IPS-18a (cell line): ENCODE measurements at regions not wholly inside any gene's neighbourhood (a gene's known extent, or its start where the extent isn't known, plus 50 kb on each side); places are given as distances from the start of the nearest gene placed in this dataset.

Source experiments
- H3K27ac ChIP-seq: one replicate; pipeline ENCODE4 v1.5.1; 2013; ENCODE audit warnings: low read length
- H3K27me3 ChIP-seq: one replicate; pipeline ENCODE4 v1.6.1; 2013; ENCODE audit warnings: mild to moderate bottlenecking, low read length; ENCODE audit not compliant: control insufficient read depth, insufficient read depth
- H3K36me3 ChIP-seq: one replicate; pipeline ENCODE4 v1.6.1; 2013; ENCODE audit warnings: low read depth, low read length; ENCODE audit not compliant: control insufficient read depth
- H3K4me1 ChIP-seq: one replicate; pipeline ENCODE4 v1.6.1; 2013; ENCODE audit warnings: low read depth, low read length; ENCODE audit not compliant: control insufficient read depth
- H3K4me3 ChIP-seq: one replicate; pipeline ENCODE4 v1.5.1; 2013; ENCODE audit warnings: low read length
- H3K9ac ChIP-seq: one replicate; pipeline ENCODE4 v1.6.1; 2013; ENCODE audit warnings: mild to moderate bottlenecking, low read length, moderate library complexity
- H3K9me3 ChIP-seq: one replicate; pipeline ENCODE4 v1.6.1; 2013; ENCODE audit warnings: low read depth, low read length; ENCODE audit not compliant: control insufficient read depth

DNA sequence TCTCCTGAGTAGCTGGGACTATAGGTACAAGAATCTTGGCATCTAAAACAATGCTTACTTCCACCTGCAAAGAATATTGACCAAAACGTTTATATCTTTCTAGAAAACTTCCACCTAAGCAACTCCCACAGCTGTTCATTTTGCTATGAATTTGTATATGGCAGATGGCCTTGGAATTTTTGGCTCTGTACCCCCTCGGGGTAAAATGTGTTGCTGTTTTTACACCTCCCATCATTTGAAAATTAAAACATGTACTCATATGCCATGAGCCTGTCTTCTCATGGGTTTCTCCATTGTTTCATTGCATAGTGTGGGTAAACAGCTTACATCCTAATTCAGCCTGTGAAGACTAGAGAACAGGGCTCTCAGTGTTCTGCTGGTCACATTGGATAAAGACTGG, 853.6 kb upstream of the SOX11 start:
- Histone ChIP-seq H3K9me3 (no peaks in the 10 kb centered on the region), H3K27ac (no peak overlapping the region), H3K9ac (no peak overlapping the region), H3K27me3 (no peaks in the 10 kb centered on the region), H3K4me1 (no peaks in the 10 kb centered on the region), H3K36me3 (no peaks in the 10 kb centered on the region), H3K4me3 (no peak overlapping the region)

DNA sequence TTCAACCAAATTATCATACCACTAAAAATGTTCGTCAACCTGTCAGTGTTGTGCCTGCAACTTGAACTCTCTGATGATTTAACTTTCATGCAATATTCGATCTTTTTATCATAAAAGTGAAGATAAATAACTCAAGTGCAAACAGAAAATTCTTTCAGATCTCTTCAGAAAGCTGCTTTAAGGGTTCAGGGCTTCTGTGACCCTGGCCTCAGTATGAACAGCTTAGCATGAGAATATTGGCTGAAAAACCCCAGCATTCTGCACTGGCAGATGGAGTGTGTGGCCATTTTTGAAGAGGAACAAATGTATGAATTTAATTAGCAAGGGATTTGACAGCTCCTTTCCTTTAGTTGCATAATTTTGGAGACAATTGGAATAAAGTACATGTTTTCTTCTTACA, 851.4 kb upstream of the SOX11 start:
- H3K4me1 ChIP-seq = no peaks in the 10 kb centered on the region
- no peaks in the 10 kb centered on the region for H3K9me3 ChIP-seq
- H3K4me3 ChIP-seq = no peak overlapping the region
- H3K36me3 ChIP-seq = no peaks in the 10 kb centered on the region
- H3K27ac ChIP-seq = no peak overlapping the region
- no peak overlapping the region for H3K9ac ChIP-seq
- no peaks in the 10 kb centered on the region for H3K27me3 ChIP-seq

DNA sequence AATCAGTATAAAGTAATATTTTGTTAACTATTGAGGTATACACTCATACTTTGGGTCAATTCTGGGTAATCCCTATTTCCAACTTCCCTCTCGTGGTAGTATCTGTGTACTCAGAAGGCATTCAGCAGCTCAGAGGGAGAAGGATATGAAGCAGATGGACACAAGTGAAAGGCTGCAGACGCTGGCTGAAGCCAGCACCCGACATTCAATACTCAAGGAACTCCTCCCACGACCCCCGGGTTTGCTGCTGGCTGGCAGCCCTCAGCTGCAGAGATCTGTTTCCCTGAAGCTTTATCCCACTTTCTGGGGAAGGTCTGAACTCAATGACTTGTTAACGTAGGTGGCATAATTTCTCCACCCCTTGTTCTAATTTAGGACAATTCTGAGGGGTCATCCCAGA, 847.3 kb upstream of the SOX11 start:
- Histone ChIP-seq H3K9me3 (no peaks in the 10 kb centered on the region), H3K4me3 (no peak overlapping the region), H3K4me1 (no peaks in the 10 kb centered on the region), H3K36me3 (no peaks in the 10 kb centered on the region), H3K9ac (no peak overlapping the region), H3K27ac (no peak overlapping the region), H3K27me3 (no peaks in the 10 kb centered on the region)

GRCh38 chr2:4862031-4862430, 830.2 kb upstream of the SOX11 start:
- H3K27ac ChIP-seq = no peak overlapping the region
- no peaks in the 10 kb centered on the region for H3K9me3 ChIP-seq
- H3K4me3 ChIP-seq = no peak overlapping the region
- no peaks in the 10 kb centered on the region for H3K4me1 ChIP-seq
- no peak overlapping the region for H3K9ac ChIP-seq
- H3K27me3 ChIP-seq = no peaks in the 10 kb centered on the region
- no peaks in the 10 kb centered on the region for H3K36me3 ChIP-seq

DNA sequence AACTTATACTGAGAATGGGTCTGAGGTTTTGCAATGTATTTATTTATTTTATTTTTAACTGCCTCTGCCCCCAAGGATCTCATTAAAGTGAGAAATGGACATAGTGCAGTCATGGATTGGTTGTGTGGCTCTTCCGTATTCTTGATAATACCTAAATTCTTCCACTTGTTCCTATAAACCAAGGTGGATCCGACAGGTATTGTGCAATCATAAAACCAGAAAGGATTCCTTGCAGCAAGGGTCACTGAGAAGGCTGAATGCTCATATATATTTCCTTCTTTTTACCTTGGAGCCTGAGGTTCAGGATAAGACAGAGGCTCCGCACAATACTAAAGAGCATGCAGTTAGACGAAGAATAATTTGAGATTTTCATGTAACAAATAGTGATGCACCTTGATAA, 826.0 kb upstream of the SOX11 start:
- Histone ChIP-seq H3K27ac (no peak overlapping the region), H3K9me3 (no peaks in the 10 kb centered on the region), H3K4me1 (no peaks in the 10 kb centered on the region), H3K27me3 (no peaks in the 10 kb centered on the region), H3K36me3 (no peaks in the 10 kb centered on the region), H3K4me3 (no peak overlapping the region), H3K9ac (no peak overlapping the region)

- H3K9me3 ChIP-seq = no peaks in the 10 kb centered on the region
These were observed 823.7 kb upstream of the SOX11 start for GRCh38 chr2:4868466-4868865.

GRCh38 chr2:4869154-4869553, 823.0 kb upstream of the SOX11 start:
- H3K27me3 ChIP-seq = no peaks in the 10 kb centered on the region
- H3K4me1 ChIP-seq = no peaks in the 10 kb centered on the region
- H3K9me3 ChIP-seq = no peaks in the 10 kb centered on the region
- H3K4me3 ChIP-seq = no peak overlapping the region
- no peak overlapping the region for H3K27ac ChIP-seq
- no peak overlapping the region for H3K9ac ChIP-seq
- H3K36me3 ChIP-seq = no peaks in the 10 kb centered on the region

More at GRCh38 chr2:4868466-4868865, 823.7 kb upstream of the SOX11 start:
- Histone ChIP-seq H3K4me3 (no peak overlapping the region), H3K36me3 (no peaks in the 10 kb centered on the region), H3K27ac (no peak overlapping the region), H3K27me3 (no peaks in the 10 kb centered on the region), H3K9ac (no peak overlapping the region), H3K4me1 (no peaks in the 10 kb centered on the region)

- Histone ChIP-seq H3K9ac (no peak overlapping the region), H3K4me1 (no peaks in the 10 kb centered on the region), H3K27me3 (no peaks in the 10 kb centered on the region), H3K36me3 (no peaks in the 10 kb centered on the region), H3K4me3 (no peak overlapping the region), H3K27ac (no peak overlapping the region), H3K9me3 (no peaks in the 10 kb centered on the region)
These were observed 818.8 kb upstream of the SOX11 start for GRCh38 chr2:4873364-4873763.

- no peaks in the 10 kb centered on the region for H3K9me3 ChIP-seq
- no peaks in the 10 kb centered on the region for H3K4me1 ChIP-seq
- no peaks in the 10 kb centered on the region for H3K27me3 ChIP-seq
- H3K27ac ChIP-seq = no peak overlapping the region
- no peaks in the 10 kb centered on the region for H3K36me3 ChIP-seq
- H3K4me3 ChIP-seq = no peak overlapping the region
- no peak overlapping the region for H3K9ac ChIP-seq
These were observed 818.1 kb upstream of the SOX11 start for GRCh38 chr2:4873876-4874593.

DNA sequence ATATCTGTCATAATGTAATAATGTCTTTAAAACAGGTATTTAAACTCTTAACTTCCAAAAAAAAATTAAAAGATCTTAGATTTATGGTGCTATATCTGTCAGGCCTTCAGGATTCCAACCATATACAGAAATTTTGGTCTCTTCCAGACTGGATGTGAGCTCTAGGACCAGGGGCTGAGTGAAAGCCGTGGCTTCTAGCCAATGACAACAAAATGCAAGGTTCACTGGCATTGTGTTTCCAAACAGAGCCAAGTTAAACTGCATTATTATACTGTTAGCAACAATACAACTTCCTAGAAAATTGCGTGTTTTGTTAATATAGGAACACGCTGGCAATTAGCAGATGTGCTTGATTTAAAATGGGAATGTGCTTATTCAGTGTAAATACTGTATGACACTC, 809.8 kb upstream of the SOX11 start:
- Histone ChIP-seq H3K4me3 (no peak overlapping the region), H3K4me1 (no peaks in the 10 kb centered on the region), H3K9ac (no peak overlapping the region), H3K9me3 (peaks cover 4% of the 10 kb centered on the region), H3K27me3 (no peaks in the 10 kb centered on the region), H3K36me3 (no peaks in the 10 kb centered on the region), H3K27ac (no peak overlapping the region)

DNA sequence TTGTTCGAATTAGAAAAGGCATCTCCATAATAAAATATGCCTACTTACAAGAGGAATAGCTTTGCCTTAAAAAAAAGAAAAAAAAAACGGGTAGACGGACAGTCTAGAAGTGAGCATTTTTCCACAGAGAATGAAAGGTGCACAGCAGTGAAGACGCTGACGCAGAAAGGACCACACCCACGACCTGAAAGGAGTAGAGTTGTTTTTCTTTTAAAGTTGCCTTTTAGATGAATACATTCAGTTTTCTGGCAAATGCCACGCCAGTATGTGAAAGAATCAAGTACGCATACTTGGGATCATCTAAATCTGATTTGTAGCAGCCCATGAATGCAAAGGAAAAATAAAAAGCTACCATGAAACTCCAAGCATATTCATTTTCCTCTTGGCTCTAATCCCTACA, 809.2 kb upstream of the SOX11 start:
- H3K4me3 ChIP-seq = no peak overlapping the region
- peaks cover 4% of the 10 kb centered on the region for H3K9me3 ChIP-seq
- H3K4me1 ChIP-seq = no peaks in the 10 kb centered on the region
- H3K27ac ChIP-seq = no peak overlapping the region
- H3K27me3 ChIP-seq = no peaks in the 10 kb centered on the region
- no peaks in the 10 kb centered on the region for H3K36me3 ChIP-seq
- H3K9ac ChIP-seq = no peak overlapping the region

- Histone ChIP-seq H3K9ac (no peak overlapping the region), H3K27ac (no peak overlapping the region), H3K36me3 (no peaks in the 10 kb centered on the region), H3K9me3 (peaks cover 4% of the 10 kb centered on the region), H3K4me1 (no peaks in the 10 kb centered on the region), H3K4me3 (no peak overlapping the region), H3K27me3 (no peaks in the 10 kb centered on the region)
These were observed 808.8 kb upstream of the SOX11 start for GRCh38 chr2:4883375-4883774.
